ENCODE measurements at regions not wholly inside any gene's neighbourhood (a gene's known extent, or its start where the extent isn't known, plus 50 kb on each side); places are given as distances from the start of the nearest gene placed in this dataset.
"Not testable (repeated sequence)": the region's sequence is repeated elsewhere in the genome, so short reads cannot be mapped to it uniquely, and the experiment has no call there.

- DNase-seq (ENCODE audit: low spot score) = not testable (repeated sequence)
These were observed 144.5 kb upstream of the GOT2 start for GRCh38 chr16:58878641-58879040.

DNA sequence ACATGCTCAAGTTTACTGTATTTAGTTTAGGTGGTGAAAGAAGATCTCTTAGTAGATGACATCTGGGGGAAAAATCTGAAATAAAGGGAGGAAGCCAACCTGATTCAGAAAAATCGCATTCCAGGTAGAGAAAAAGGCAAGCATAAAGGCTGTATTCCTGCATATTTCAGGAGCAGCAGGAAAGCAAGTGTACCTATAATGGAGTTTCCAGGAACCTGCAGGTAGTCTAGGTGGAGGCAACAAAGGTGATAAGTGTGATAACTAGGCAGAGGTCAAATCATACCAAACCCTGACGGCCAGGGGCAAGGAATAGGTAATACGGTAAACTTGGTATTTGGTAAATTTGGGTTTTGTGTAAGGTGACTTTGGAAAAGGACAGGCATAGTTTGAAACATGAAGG lies 132.8 kb upstream of the GOT2 start:
- DNase-seq (ENCODE audit: low spot score) = no peak

DNA sequence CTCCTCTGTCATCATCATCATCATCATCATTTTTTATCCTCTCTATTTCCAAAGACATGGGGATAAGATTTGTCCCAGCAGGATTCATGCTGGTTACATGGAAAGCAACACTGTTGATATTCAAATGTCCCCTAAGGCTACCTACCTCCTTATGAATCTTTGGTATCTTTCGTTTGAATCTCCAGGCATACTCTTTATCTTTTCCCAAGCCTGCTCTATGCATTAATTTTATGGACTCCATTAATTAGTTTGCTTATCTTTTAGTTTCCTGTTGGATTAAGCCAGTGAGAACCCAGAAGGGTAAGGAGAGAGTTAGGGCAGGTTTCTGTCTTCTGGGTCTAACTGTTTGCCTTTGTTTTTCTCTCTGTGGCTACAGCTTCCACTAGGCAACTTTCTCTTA lies 129.6 kb upstream of the GOT2 start:
- DNase-seq (ENCODE audit: low spot score) = no peak

- DNase-seq (ENCODE audit: low spot score) = no peak
These were observed 128.9 kb upstream of the GOT2 start for GRCh38 chr16:58863042-58863441.

DNA sequence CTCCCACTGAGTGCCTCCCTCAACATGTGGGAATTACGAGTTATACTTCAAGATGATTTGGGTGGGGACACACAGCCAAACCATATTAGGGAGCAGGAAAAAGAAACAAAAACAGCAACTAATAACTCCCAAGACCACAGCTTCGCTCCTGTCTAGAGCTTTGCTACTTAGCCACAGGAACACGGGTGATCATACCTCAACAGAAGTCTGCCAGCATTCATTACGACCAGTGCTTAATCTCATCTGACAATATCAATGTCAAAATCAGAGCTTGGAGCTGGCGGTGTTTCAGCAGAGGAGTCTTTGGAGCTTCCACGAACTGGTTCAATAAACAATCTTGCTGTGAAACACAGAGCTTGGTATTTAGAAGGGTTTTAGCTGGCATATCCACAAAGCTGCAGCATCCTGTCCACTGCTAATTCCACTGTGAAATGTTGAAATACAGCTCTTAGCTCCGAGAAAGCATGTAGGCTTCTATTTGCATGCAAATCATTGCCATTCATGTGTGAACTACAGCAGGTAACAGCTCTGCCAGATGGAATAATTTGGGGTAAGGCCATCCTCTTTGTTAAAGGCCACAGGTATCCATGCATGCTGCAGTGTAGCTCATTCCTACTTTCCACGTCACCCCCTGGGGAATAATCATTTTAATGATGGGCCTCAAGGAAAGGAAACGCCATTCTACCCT lies 128.4 kb upstream of the GOT2 start:
- DNase-seq (ENCODE audit: low spot score) = no peak

DNA sequence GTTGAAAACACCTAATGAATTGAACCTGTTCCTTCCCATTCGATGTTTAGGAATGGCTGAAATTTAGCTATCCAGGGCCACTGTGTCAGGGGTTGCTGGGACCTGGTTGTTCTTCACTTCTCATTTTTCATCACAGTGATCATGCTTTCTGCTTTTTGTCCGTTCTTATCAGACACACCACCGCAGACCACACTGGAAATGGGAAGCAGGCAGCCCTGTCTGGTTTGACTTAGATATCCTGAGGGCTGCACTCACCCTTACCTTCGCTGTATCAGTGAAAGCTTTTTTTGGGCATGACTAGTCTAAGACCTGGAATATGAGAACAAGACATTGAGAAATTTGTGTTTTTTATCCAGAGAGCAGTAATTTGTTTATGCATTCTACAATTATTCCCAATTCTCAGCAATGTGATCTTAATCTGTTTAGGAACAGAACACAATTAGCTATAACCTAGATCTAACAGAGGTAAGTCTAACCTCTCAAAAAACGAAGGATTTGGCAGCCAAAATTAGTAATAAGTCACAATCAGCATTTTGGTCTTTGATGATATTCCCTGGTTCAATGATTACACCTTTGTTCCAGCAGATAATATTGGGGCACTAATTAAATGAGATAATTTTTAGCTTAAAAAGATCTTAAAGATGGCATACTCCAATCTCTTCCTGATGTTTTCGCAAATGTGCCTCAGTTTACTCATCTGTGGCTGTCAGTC lies 126.0 kb upstream of the GOT2 start:
- DNase-seq (ENCODE audit: low spot score) = no peak

DNA sequence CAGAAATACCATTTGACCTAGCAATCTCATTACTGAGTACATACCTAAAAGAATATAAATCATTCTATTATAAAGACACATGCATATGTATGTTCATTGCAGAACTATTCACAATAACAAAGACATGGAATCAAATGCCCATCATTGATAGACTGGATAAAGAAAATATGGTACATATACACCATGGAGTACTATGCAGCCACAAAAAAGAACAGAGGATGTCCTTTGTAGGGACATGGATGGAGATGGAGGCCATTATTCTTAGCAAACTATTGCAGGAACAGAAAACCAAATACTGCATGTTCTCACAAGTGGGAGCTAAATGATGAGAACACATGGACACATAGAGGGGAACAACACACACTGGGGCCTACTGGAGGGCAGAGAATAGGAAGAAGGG lies 124.5 kb upstream of the GOT2 start:
- DNase-seq (ENCODE audit: low spot score) = not testable (repeated sequence)

- DNase-seq (ENCODE audit: low spot score) = no peak
These were observed 121.3 kb upstream of the GOT2 start for GRCh38 chr16:58855291-58855863.

DNA sequence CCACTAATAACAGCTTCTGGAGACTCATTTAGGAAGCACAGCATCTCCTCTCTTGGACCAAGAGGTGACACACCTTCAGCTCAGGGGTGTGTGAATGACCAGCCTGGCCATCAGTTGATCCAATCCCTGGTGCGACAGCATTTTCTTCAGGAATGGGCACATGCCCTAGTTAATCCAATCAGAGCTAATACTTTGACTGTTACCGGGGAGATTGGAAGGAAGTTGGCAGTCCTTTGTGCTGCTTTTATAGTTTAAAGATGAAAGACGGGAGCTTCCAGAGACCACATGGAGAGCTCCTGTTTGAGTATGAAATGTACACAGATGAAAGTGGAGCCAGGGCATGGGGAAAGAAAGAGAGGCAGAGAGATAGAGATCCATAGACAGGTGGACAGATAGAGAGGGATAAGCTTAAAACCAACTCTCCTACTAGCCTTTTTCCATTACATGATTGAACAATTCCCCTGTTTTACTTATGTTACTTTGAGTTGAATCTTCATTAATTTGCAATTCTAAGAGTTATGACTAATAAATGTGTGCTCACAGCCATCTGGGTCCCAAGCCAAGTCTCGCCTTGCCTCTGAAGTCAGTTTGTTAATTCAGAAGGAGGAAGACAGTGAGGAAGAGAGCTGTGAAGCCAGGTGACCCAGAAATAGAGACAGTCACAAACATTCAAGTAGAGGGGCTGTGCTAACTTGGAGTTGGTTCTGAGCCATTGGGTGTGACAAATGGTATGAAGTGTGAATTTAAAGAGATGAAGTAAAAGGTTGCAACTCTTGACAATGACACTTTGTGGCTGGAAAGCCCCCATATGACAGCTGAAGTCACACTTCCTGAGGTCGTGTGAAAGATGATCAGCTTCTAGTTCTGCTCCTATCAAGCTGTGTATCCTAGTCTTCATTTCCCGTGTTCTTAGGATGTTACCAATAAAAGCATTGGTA lies 120.0 kb upstream of the GOT2 start:
- DNase-seq (ENCODE audit: low spot score) = peak; percentile 31

DNA sequence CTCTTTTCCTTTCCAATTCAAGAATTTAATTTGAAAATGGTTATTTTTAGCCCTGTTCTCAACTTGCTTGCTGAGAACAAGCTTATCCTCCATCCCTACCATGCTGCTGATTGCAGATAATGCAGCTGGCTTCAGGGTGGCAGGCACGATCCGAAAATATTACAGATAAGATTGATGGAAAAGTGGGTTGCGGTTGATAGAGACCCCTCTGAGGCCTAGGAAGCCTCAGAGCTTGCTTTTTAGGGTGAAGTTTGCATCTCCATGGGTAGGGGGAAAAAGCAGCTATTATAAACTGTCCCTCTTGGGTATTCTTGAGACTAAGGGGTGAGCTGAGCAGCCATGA lies 116.5 kb upstream of the GOT2 start:
- no peak for DNase-seq (ENCODE audit: low spot score)

- no peak for DNase-seq (ENCODE audit: low spot score)
These were observed 116.0 kb upstream of the GOT2 start for GRCh38 chr16:58850019-58850677.

DNA sequence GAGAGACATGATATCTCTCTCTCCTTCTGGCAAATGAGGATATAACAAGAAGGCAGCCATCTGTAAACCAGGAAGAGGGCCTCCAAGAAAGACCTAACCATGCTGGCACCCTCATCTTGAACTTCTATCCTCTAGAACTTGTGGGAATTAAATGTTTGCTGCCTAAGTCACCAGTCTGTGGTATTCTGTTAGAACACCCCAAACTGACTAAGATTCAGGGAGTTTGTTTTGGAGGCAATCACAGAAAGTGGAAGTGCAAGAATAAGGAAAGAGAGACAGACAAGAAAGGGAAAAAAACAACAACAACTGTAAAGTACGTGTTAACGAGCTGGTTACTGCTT lies 114.5 kb upstream of the GOT2 start:
- no peak for DNase-seq (ENCODE audit: low spot score)

- no peak for DNase-seq (ENCODE audit: low spot score)
These were observed 114.0 kb upstream of the GOT2 start for GRCh38 chr16:58847902-58848661.

- not testable (repeated sequence) for DNase-seq (ENCODE audit: low spot score)
These were observed 112.1 kb upstream of the GOT2 start for GRCh38 chr16:58846226-58846625.

DNA sequence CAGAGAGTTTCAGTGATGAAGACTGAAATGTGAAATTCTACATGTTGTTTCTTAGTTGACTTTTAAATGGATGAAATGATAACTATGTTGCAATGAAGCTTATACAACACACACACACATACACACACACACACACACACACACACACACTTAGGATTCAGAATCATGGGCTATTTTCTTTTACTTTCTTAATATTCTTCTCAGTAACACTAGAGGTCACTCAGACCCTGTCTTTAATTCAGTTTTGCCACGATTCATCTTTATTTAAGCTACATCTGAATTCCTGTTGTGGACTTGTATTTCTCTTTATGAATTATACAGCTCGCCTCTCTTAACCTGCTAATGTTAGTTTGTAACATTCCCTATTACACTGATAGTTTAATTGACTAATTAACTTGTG lies 109.6 kb upstream of the GOT2 start:
- peak; percentile 31 for DNase-seq (ENCODE audit: low spot score)

DNA sequence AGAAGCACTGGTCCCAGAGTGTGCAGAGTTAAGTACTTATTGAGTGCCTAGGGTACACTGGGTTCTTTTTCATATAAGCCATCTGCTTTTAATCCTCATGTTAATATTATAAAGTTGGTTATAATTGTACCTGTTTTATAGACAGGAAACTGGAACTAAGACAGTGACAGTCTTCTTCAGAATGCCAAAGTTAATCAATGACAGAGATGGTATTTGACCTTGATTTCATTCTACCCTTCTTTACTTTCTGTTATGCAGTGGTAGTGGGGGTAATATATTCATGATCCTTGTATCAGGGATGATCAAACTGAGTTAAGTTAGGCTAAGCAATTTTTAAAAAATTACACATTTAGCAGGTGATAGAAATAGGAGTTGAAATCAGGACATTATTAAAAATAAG lies 108.6 kb upstream of the GOT2 start:
- no peak for DNase-seq (ENCODE audit: low spot score)

DNA sequence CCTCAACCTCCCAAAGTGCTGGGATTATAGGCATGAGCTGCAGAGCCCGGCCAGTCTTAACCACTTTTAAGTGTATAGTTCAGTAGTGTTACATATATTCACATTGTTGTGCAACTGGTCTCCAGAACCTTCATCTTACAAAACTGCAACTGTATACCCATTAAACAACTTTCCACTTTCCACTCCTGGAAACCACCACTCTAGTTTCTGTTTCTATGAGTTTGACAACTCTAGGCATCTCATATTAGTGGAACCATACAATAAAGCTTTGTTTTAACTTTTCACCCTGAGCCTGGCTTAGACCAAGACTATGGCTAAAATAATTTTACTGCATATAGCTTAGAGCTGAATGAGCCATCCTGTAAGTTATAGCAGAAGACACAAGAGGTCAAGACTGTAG lies 108.0 kb upstream of the GOT2 start:
- no peak for DNase-seq (ENCODE audit: low spot score)

DNA sequence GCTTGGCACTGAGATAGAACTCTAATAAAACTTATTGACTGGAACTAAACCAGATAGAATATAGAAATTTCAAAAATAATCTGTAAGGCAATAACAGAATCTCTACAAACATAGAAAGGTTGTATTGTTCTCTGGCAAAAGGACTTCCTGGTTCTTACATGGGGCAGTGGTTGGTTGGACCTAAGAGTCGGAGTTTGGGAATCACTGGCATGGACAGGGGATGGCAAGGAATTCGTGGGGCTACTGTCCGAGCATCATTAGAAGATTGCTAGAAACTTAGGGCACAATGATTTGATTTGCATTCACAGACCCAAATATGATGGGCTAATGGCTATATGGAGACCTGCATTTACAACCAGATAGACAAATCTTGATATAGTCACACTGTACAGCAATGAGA lies 103.8 kb upstream of the GOT2 start:
- no peak for DNase-seq (ENCODE audit: low spot score)

- DNase-seq (ENCODE audit: low spot score) = no peak
These were observed 102.3 kb upstream of the GOT2 start for GRCh38 chr16:58836427-58836826.

DNA sequence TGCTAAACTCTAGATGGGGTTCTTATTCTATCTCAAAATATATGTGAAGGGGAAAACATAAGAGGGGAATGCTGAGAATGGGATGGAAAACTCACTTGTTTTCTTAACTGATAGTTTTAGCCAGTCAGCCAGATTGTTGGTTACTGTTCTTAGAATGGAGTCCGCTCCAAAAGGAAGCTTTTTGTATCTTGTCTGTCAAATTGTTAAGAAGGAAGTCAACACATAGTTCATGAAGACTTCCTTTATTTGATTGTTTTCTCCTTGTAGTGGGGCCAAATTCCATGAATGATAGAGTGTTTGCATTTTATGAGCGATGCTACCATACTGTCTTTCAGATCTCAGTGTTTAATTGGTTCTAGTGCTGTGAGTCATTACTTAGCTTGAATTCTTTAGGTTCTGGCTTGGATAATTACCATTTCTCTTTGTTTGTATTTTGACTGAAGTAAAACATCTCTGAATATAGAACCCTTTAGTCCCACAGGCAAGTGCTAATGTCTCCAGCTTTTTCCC lies 98.3 kb upstream of the GOT2 start:
- DNase-seq (ENCODE audit: low spot score) = peak; percentile 19

DNA sequence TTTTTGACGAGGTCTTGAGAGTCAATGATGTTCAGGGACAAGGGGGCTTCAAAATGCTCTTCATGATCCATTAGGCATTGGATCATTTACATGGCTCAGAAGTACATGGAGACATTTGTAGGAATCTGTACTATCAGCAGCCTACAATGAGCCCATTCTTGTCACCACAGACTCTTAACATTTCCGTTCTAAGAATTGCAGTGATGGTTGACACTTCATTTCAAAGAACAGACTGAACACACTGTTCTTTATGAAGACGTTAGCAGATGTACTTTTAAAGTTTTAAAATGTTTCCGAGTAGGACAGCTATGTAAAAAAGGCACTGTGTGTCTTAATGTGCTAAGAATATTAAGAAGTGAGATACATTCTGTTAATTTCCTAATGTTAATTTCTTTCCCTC lies 97.3 kb upstream of the GOT2 start:
- no peak for DNase-seq (ENCODE audit: low spot score)

Measured in A172 (cell line).